ENCODE measurements at regions not wholly inside any gene's neighbourhood (a gene's known extent, or its start where the extent isn't known, plus 50 kb on each side); places are given as distances from the start of the nearest gene placed in this dataset.

GRCh38 chr18:66005831-66006588 lies 255.2 kb downstream of the CDH7 start:
- TF ChIP-seq POLR2AphosphoS5 (IDR thresholded peaks at IDR 0.05; ENCODE audit: borderline replicate concordance, low read depth, low read length) (no peak), EZH2 (IDR thresholded peaks at IDR 0.05) (no peak)
